ENCODE measurements at regions not wholly inside any gene's neighbourhood (a gene's known extent, or its start where the extent isn't known, plus 50 kb on each side); places are given as distances from the start of the nearest gene placed in this dataset.

DNA sequence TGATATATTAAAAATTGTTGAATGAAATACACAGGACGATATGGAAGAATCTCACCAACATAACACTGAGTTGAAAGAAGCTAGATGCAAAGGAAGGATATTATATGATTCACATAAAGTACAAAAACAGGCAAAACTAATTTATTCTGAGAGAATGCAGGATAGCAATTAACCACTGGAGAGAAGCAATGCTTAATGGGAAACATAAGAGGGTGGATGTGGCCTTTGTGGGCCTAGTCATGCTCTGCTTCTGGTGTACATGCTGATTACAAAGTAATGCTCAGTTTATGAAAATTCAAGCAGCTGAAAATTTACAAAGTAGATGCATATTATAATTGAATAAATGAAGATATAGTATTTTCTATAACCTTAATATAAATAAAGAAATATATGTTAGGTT lies 326.4 kb upstream of the ADAMTS5 start:
- TF ChIP-seq EZH2 (IDR thresholded peaks at IDR 0.05; ENCODE audit: insufficient read depth, poor library complexity, severe bottlenecking) (no peak), EZH2phosphoT487 (IDR thresholded peaks at IDR 0.05; ENCODE audit: insufficient read depth, low read depth) (no peak)

Measured in GM23248 (cell line).